PC-3 (cell line): ENCODE measurements at regions not wholly inside any gene's neighbourhood (a gene's known extent, or its start where the extent isn't known, plus 50 kb on each side); places are given as distances from the start of the nearest gene placed in this dataset.
A peak's percentile ranks its signal among the peaks of the same experiment; 100 is the strongest.

Source experiments
- ATAC-seq: fragments of 200-7000 bp; cut with Tn5 transposase; 2 replicates; pipeline ENCODE4 v1.9.1; 2020; ENCODE audit warnings: mild to moderate bottlenecking, moderate library complexity
- BruUV-seq: library from RNA; stranded (reverse); fragments of 400-500 nt; replicated peaks from 2 replicates; lab custom pipeline; 2021; lab: Mats Ljungman, UMichigan
- CTCF ChIA-PET: fragments of 300-600 bp; sonication (Branson Sonifier 250); formaldehyde crosslinking; loops from one replicate; lab custom pipeline; 2022; ENCODE audit warnings: antibody characterized with exemption; lab: Charles Lee
- POLR2A ChIA-PET: fragments of 300-600 bp; sonication (Branson Sonifier 250); formaldehyde crosslinking; loops from one replicate; lab custom pipeline; 2022; ENCODE audit warnings: antibody characterized with exemption; ENCODE audit not compliant: unreplicated experiment; lab: Charles Lee
- DNase-seq: peaks from one replicate; pipeline ENCODE4 v3.0.0-alpha.2; 2015
- H2AFZ ChIP-seq: fragments of 300-600 bp; sonication (generic); 2 replicates; pipeline ENCODE4 v1.6.0; 2016; ENCODE audit warnings: antibody characterized with exemption, low read length
- H3F3A ChIP-seq: fragments of 300-600 bp; sonication (generic); one replicate; pipeline ENCODE4 v1.6.0; 2017; ENCODE audit warnings: antibody characterized with exemption, low read length, control low read depth, mild to moderate bottlenecking; ENCODE audit not compliant: unreplicated experiment
- H3K27ac ChIP-seq: fragments of 300-600 bp; sonication (generic); 2 replicates; pipeline ENCODE4 v1.5.1; 2016; ENCODE audit warnings: mild to moderate bottlenecking, low read length
- H3K27me3 ChIP-seq: fragments of 300-600 bp; sonication (generic); 2 replicates; pipeline ENCODE4 v1.6.1; 2016; ENCODE audit warnings: low read length, mixed read lengths
- H3K36me3 ChIP-seq: fragments of 300-600 bp; sonication (generic); 2 replicates; pipeline ENCODE4 v1.6.1; 2016; ENCODE audit warnings: low read depth, mixed run types, low read length, mixed read lengths
- H3K4me1 ChIP-seq: fragments of 300-600 bp; sonication (generic); 2 replicates; pipeline ENCODE4 v1.5.1; 2016; ENCODE audit warnings: low read length; ENCODE audit not compliant: insufficient read depth
- H3K4me2 ChIP-seq: fragments of 300-600 bp; sonication (generic); 2 replicates; pipeline ENCODE4 v1.6.0; 2016; ENCODE audit warnings: low read length
- H3K4me3 ChIP-seq: fragments of 300-600 bp; sonication (generic); 2 replicates; pipeline ENCODE4 v1.5.1; 2016; ENCODE audit warnings: mild to moderate bottlenecking, low read length, mixed read lengths
- H3K79me2 ChIP-seq: fragments of 300-600 bp; sonication (generic); 2 replicates; pipeline ENCODE4 v1.6.1; 2017; ENCODE audit warnings: low read length, mixed read lengths
- H3K9ac ChIP-seq: fragments of 300-600 bp; sonication (generic); 2 replicates; pipeline ENCODE4 v1.6.0; 2016; ENCODE audit warnings: mild to moderate bottlenecking, low read length
- H3K9me2 ChIP-seq: fragments of 300-600 bp; sonication (generic); replicated peaks from 2 replicates; pipeline ENCODE4 v1.6.1; 2016; ENCODE audit warnings: mixed run types, low read length, mixed read lengths
- H3K9me3 ChIP-seq: fragments of 300-600 bp; sonication (generic); 2 replicates; pipeline ENCODE4 v1.6.1; 2016; ENCODE audit warnings: low read length, mixed read lengths
- H4K20me1 ChIP-seq: fragments of 300-600 bp; sonication (generic); 2 replicates; pipeline ENCODE4 v1.6.1; 2016; ENCODE audit warnings: low read length, mixed read lengths
- EZH2 ChIP-seq: fragments of 300-600 bp; sonication (generic); IDR thresholded peaks from one replicate; pipeline ENCODE4 v1.6.1; 2017; ENCODE audit warnings: antibody characterized with exemption, mild to moderate bottlenecking, low read length; ENCODE audit not compliant: unreplicated experiment
- EZH2phosphoT487 ChIP-seq: fragments of 300-600 bp; sonication (generic); IDR thresholded peaks from 2 replicates; pipeline ENCODE4 v1.6.1; 2018; ENCODE audit warnings: mild to moderate bottlenecking, antibody characterized with exemption, low read length, borderline replicate concordance
- intact Hi-C: fragments of 100-400 bp; cut with micrococcal nuclease; formaldehyde crosslinking; loops from 2 replicates; pipeline ENCODE4 v1.9.0; 2023
- TF ChIP-seq, protein P1 (sequence below): fragments of 300-600 bp; sonication (generic); conservative IDR thresholded peaks from 2 replicates; pipeline ENCODE4 v1.5.1; 2017; ENCODE audit warnings: antibody characterized with exemption, low read depth, mild to moderate bottlenecking, low read length

DNA sequence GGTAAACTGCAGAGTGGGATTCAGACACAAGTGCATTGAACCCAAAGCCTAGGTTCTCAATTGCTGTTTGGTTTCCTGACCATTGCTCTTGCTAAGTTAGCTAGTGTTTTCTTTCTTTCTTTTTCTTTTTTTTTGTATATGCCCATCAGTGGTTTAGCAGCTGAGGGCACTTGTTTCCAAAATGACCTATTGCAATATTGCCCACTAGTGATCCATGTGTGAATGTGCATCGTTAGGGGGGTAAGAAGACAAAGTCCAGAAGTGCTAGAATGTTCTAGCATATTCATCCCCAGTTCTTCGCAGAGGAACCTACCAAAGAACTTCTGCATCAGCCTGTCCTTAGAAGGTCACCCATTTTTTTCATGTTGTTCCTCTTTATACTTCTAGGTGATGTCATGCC is 252.8 kb upstream of the GPR26 start:
- no peak overlapping the region for H3K4me2 ChIP-seq
- TF ChIP-seq, protein P1, sequence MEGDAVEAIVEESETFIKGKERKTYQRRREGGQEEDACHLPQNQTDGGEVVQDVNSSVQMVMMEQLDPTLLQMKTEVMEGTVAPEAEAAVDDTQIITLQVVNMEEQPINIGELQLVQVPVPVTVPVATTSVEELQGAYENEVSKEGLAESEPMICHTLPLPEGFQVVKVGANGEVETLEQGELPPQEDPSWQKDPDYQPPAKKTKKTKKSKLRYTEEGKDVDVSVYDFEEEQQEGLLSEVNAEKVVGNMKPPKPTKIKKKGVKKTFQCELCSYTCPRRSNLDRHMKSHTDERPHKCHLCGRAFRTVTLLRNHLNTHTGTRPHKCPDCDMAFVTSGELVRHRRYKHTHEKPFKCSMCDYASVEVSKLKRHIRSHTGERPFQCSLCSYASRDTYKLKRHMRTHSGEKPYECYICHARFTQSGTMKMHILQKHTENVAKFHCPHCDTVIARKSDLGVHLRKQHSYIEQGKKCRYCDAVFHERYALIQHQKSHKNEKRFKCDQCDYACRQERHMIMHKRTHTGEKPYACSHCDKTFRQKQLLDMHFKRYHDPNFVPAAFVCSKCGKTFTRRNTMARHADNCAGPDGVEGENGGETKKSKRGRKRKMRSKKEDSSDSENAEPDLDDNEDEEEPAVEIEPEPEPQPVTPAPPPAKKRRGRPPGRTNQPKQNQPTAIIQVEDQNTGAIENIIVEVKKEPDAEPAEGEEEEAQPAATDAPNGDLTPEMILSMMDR = 0 out of 2 replicates have a peak, but pooled peaks have one; percentile 27
- no peak for TF ChIP-seq EZH2phosphoT487
- TF ChIP-seq EZH2 = no peak
- no TSS peak for BruUV-seq

DNA sequence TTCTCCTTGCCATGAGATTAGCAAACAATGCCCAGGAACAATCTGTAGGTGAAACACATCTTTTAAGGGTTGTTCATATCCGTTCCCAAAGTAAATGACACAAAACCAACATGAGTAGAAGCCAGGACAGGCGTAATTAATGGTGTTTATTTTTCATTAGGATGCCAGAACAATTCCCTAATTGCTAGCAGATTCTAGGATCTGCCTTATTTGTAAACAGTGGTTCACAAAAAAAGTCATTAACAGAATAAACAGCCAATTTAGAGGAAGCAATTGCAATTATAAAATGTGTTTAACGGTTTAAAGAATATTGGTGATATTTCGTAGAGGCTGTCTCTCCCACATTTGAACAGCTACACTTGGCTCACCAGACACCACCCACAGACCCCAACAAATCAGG is 250.6 kb upstream of the GPR26 start:
- no peaks in the 10 kb centered on the region for H3K79me2 ChIP-seq
- H3K27ac ChIP-seq = no peak overlapping the region
- intact Hi-C loops = no loop called here
- H3K27me3 ChIP-seq = 0 out of 2 replicates have a peak, but pooled peaks cover 3% of the 10 kb centered on the region
- no peaks in the 10 kb centered on the region for H3K4me1 ChIP-seq
- no peaks in the 10 kb centered on the region for H3K36me3 ChIP-seq
- DNase-seq = no peak
- BruUV-seq = no TSS peak
- ChIA-PET CTCF (no interaction called here), POLR2A (no interaction called here)
- H3K9me3 ChIP-seq = no peaks in the 10 kb centered on the region
- H4K20me1 ChIP-seq = no peaks in the 10 kb centered on the region
- no peak overlapping the region for H3K4me3 ChIP-seq
- no peaks in the 10 kb centered on the region for H3K9me2 ChIP-seq
- no peak for ATAC-seq
- no peak overlapping the region for H2AFZ ChIP-seq
- H3K9ac ChIP-seq = no peak overlapping the region
- TF ChIP-seq, protein P1 = no peak
- TF ChIP-seq EZH2 = no peak
- H3F3A ChIP-seq = no peaks in the 10 kb centered on the region
- no peak overlapping the region for H3K4me2 ChIP-seq

More for the DNA sequence above, 252.8 kb upstream of the GPR26 start:
- no peaks in the 10 kb centered on the region for H3K9me2 ChIP-seq
- H3K9ac ChIP-seq = no peak overlapping the region
- H3F3A ChIP-seq = no peaks in the 10 kb centered on the region
- intact Hi-C loops = no loop called here
- no peak overlapping the region for H2AFZ ChIP-seq
- H3K27ac ChIP-seq = no peak overlapping the region
- H3K27me3 ChIP-seq = 0 out of 2 replicates have a peak, but pooled peaks cover 3% of the 10 kb centered on the region
- no peaks in the 10 kb centered on the region for H4K20me1 ChIP-seq
- H3K79me2 ChIP-seq = no peaks in the 10 kb centered on the region
- ATAC-seq = no peak
- H3K9me3 ChIP-seq = no peaks in the 10 kb centered on the region
- DNase-seq = peak; percentile 7
- H3K36me3 ChIP-seq = no peaks in the 10 kb centered on the region
- POLR2A ChIA-PET = no interaction called here
- no peaks in the 10 kb centered on the region for H3K4me1 ChIP-seq
- CTCF ChIA-PET = no interaction called here
- no peak overlapping the region for H3K4me3 ChIP-seq

- intact Hi-C loops = no loop called here
- H3K9ac ChIP-seq = no peak overlapping the region
- no peaks in the 10 kb centered on the region for H3K9me3 ChIP-seq
- H3K79me2 ChIP-seq = no peaks in the 10 kb centered on the region
- H3K4me2 ChIP-seq = no peak overlapping the region
- POLR2A ChIA-PET = no interaction called here
- no peaks in the 10 kb centered on the region for H3K36me3 ChIP-seq
- H2AFZ ChIP-seq = no peak overlapping the region
- CTCF ChIA-PET = no interaction called here
- H3K4me1 ChIP-seq = no peaks in the 10 kb centered on the region
- H3K9me2 ChIP-seq = no peaks in the 10 kb centered on the region
- no peaks in the 10 kb centered on the region for H4K20me1 ChIP-seq
- no peaks in the 10 kb centered on the region for H3F3A ChIP-seq
- no TSS peak for BruUV-seq
- DNase-seq = no peak
- 0 out of 2 replicates have a peak, but pooled peaks cover 3% of the 10 kb centered on the region for H3K27me3 ChIP-seq
- TF ChIP-seq, protein P1 = no peak
- TF ChIP-seq EZH2phosphoT487 (no peak), EZH2 (no peak)
- no peak overlapping the region for H3K4me3 ChIP-seq
- no peak for ATAC-seq
- no peak overlapping the region for H3K27ac ChIP-seq
These were observed 248.7 kb upstream of the GPR26 start for GRCh38 chr10:123417414-123417813.
